ENCODE measurements at regions not wholly inside any gene's neighbourhood (a gene's known extent, or its start where the extent isn't known, plus 50 kb on each side); places are given as distances from the start of the nearest gene placed in this dataset.

GRCh38 chr2:215548714-215549113 is 112.8 kb upstream of the FN1 start:
- TF ChIP-seq CTCF (IDR thresholded peaks at IDR 0.05; ENCODE audit: low read depth, low read length, poor library complexity, severe bottlenecking) (no peak), EZH2phosphoT487 (IDR thresholded peaks at IDR 0.05; ENCODE audit: borderline replicate concordance, low read length) (no peak)

All from DOHH2 (cell line).